ENCODE measurements at regions not wholly inside any gene's neighbourhood (a gene's known extent, or its start where the extent isn't known, plus 50 kb on each side); places are given as distances from the start of the nearest gene placed in this dataset.

DNA sequence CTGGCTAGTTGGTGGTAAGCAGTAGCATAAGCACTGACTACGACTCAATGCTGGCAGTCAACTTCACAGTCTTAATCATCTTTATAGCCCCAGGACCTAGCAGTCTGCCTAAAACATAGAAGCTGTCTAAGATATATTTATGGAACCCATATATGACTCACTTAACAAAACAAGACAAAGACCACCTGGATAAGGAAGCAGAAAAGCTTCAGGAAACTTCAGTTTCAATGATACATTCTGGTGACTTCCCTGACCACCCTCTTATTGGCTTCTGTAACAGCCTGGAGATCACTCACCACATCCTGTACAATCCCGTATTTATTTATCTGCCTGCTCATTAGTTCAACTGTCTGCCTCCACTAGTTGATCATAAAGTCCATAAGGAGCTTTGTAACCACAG lies 95.5 kb downstream of the PMP22 start:
- TF ChIP-seq EZH2phosphoT487 (IDR thresholded peaks at IDR 0.05) (no peak), EZH2 (IDR thresholded peaks at IDR 0.05) (no peak)
- TF ChIP-seq, protein P1, sequence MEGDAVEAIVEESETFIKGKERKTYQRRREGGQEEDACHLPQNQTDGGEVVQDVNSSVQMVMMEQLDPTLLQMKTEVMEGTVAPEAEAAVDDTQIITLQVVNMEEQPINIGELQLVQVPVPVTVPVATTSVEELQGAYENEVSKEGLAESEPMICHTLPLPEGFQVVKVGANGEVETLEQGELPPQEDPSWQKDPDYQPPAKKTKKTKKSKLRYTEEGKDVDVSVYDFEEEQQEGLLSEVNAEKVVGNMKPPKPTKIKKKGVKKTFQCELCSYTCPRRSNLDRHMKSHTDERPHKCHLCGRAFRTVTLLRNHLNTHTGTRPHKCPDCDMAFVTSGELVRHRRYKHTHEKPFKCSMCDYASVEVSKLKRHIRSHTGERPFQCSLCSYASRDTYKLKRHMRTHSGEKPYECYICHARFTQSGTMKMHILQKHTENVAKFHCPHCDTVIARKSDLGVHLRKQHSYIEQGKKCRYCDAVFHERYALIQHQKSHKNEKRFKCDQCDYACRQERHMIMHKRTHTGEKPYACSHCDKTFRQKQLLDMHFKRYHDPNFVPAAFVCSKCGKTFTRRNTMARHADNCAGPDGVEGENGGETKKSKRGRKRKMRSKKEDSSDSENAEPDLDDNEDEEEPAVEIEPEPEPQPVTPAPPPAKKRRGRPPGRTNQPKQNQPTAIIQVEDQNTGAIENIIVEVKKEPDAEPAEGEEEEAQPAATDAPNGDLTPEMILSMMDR (IDR thresholded peaks at IDR 0.05) = no peak
- no peak overlapping the region for H3K4me3 Mint-ChIP-seq
- H3K27ac Mint-ChIP-seq = no peak overlapping the region
- no peak overlapping the region for H3K27ac ChIP-seq
- H3K27me3 Mint-ChIP-seq (ENCODE audit: insufficient read depth, low read depth) = peaks cover 3% of the 10 kb centered on the region
- no peak overlapping the region for H3K4me2 ChIP-seq
- no peak overlapping the region for H3K4me3 ChIP-seq
- no peak overlapping the region for H3K9ac ChIP-seq
- DNase-seq (ENCODE audit: low spot score) = no peak
- H3K9me3 ChIP-seq (ENCODE audit: low read depth) = no peaks in the 10 kb centered on the region
- H3K4me1 Mint-ChIP-seq = peaks cover 4% of the 10 kb centered on the region
- peaks cover 6% of the 10 kb centered on the region for H3K4me1 ChIP-seq
- no peaks in the 10 kb centered on the region for H3K36me3 ChIP-seq
- H3K79me2 ChIP-seq (ENCODE audit: low read depth) = no peaks in the 10 kb centered on the region
- peaks cover under 1% of the 10 kb centered on the region for H3K9me3 Mint-ChIP-seq
- H3F3A ChIP-seq (ENCODE audit: low read depth) = no peaks in the 10 kb centered on the region
- H2AFZ ChIP-seq (replicated peaks) = no peak overlapping the region
- H3K27me3 ChIP-seq = no peaks in the 10 kb centered on the region
- H3K36me3 Mint-ChIP-seq = no peaks in the 10 kb centered on the region
- no peaks in the 10 kb centered on the region for H4K20me1 ChIP-seq (ENCODE audit: low read depth)

DNA sequence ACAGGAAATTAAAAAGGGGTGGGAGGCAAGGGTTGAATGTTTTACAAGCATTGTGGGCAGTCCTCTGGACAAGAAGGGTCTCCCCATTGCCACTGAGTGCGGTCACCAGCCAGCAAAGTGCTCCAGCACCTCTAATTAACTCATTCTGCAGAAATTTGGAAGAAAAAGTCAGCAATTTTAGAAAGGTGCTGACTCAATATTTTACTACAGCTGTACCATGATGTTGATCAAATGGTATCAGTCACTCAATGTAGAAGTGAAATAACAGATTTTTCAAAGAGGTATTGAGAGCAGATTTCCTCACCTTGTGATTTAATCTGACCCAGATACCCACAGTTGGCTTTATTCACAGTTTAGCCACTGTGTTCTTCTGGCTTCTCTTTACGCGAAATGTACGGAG lies 96.7 kb downstream of the PMP22 start:
- Histone ChIP-seq H3K36me3 (no peaks in the 10 kb centered on the region), H3K27ac (no peak overlapping the region), H3K4me3 (no peak overlapping the region), H3K79me2 (ENCODE audit: low read depth) (no peaks in the 10 kb centered on the region), H3K9me3 (ENCODE audit: low read depth) (no peaks in the 10 kb centered on the region), H3K4me1 (peaks cover 6% of the 10 kb centered on the region), H2AFZ (replicated peaks) (peak overlapping the region; percentile 83), H3K27me3 (no peaks in the 10 kb centered on the region), H3K9ac (no peak overlapping the region), H4K20me1 (ENCODE audit: low read depth) (no peaks in the 10 kb centered on the region), H3F3A (ENCODE audit: low read depth) (no peaks in the 10 kb centered on the region), H3K4me2 (no peak overlapping the region)
- peaks cover 4% of the 10 kb centered on the region for H3K4me1 Mint-ChIP-seq
- TF ChIP-seq EZH2 (IDR thresholded peaks at IDR 0.05) (no peak), EZH2phosphoT487 (IDR thresholded peaks at IDR 0.05) (no peak)
- TF ChIP-seq, protein P1 (IDR thresholded peaks at IDR 0.05) = no peak
- H3K27me3 Mint-ChIP-seq (ENCODE audit: insufficient read depth, low read depth) = peaks cover 3% of the 10 kb centered on the region
- H3K36me3 Mint-ChIP-seq = no peaks in the 10 kb centered on the region
- H3K4me3 Mint-ChIP-seq = no peak overlapping the region
- no peak for DNase-seq (ENCODE audit: low spot score)
- peaks cover 3% of the 10 kb centered on the region for H3K9me3 Mint-ChIP-seq
- H3K27ac Mint-ChIP-seq = no peak overlapping the region

DNA sequence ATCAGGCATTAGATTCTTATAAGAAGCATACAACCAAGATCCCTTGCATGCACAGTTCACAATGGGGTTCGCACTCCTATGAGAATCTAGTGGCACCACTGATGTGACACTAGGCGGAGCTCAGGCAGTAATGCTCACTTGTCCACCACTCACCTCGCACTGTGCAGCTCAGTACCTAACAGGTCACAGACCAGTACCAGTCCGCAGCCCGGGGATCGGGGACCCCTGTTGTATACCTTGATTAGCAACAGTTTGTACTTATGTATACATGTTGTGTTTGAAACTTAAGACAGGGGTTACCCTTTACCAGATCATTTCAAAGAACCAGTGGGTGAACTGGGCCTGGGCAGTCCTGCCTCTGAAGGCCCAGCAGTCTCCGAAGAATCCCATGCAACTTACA lies 103.7 kb downstream of the PMP22 start:
- peaks cover 2% of the 10 kb centered on the region for H3K27me3 Mint-ChIP-seq (ENCODE audit: insufficient read depth, low read depth)

More for the DNA sequence above, 103.7 kb downstream of the PMP22 start:
- H3K27me3 ChIP-seq = no peaks in the 10 kb centered on the region
- H3K36me3 Mint-ChIP-seq = no peaks in the 10 kb centered on the region
- H3K4me3 Mint-ChIP-seq = no peak overlapping the region
- no peaks in the 10 kb centered on the region for H3K9me3 ChIP-seq (ENCODE audit: low read depth)
- H3K4me1 Mint-ChIP-seq = no peaks in the 10 kb centered on the region
- H2AFZ ChIP-seq (replicated peaks) = no peak overlapping the region
- H3K27ac ChIP-seq = no peak overlapping the region
- TF ChIP-seq EZH2phosphoT487 (IDR thresholded peaks at IDR 0.05) (no peak), EZH2 (IDR thresholded peaks at IDR 0.05) (no peak)
- TF ChIP-seq, protein P1 (IDR thresholded peaks at IDR 0.05) = no peak
- H4K20me1 ChIP-seq (ENCODE audit: low read depth) = no peaks in the 10 kb centered on the region
- H3K4me2 ChIP-seq = no peak overlapping the region
- no peak for DNase-seq (ENCODE audit: low spot score)
- no peaks in the 10 kb centered on the region for H3K36me3 ChIP-seq
- H3K79me2 ChIP-seq (ENCODE audit: low read depth) = no peaks in the 10 kb centered on the region
- no peak overlapping the region for H3K27ac Mint-ChIP-seq
- peaks cover 3% of the 10 kb centered on the region for H3K9me3 Mint-ChIP-seq
- H3F3A ChIP-seq (ENCODE audit: low read depth) = no peaks in the 10 kb centered on the region
- no peaks in the 10 kb centered on the region for H3K4me1 ChIP-seq
- H3K9ac ChIP-seq = no peak overlapping the region
- H3K4me3 ChIP-seq = no peak overlapping the region
